K562 (cell line): ENCODE measurements at regions not wholly inside any gene's neighbourhood (a gene's known extent, or its start where the extent isn't known, plus 50 kb on each side); places are given as distances from the start of the nearest gene placed in this dataset.
"Not testable (repeated sequence)": the region's sequence is repeated elsewhere in the genome, so short reads cannot be mapped to it uniquely, and the experiment has no call there.

ENCODE experiments used
- CTCF ChIP-seq, 3 experiments: IDR thresholded peaks in 2 of 3; conservative IDR thresholded peaks in 1 of 3; 2 replicates each; pipeline ENCODE4 v1.5.1; 2011 to 2012; ENCODE audit warnings: low read length in 3 of 3, mild to moderate bottlenecking in 3 of 3, control low read depth in 2 of 3, improper control_type of control experiment in 1 of 3, inconsistent platforms in 1 of 3, low read depth in 1 of 3, mixed read lengths in 1 of 3, moderate library complexity in 1 of 3; ENCODE audit not compliant: insufficient read depth in 2 of 3
- FIP1L1 ChIP-seq: fragments of 200-400 bp; formaldehyde crosslinking; IDR thresholded peaks from 2 replicates; pipeline ENCODE4 v1.6.1; 2018; ENCODE audit warnings: mild to moderate bottlenecking, low read depth, low read length; ENCODE audit not compliant: poor library complexity, severe bottlenecking
- FOXP4 ChIP-seq: sonication (generic); formaldehyde crosslinking; IDR thresholded peaks from 2 replicates; pipeline ENCODE4 v1.8.0; 2022; ENCODE audit warnings: mild to moderate bottlenecking, missing genetic modification reagents, borderline replicate concordance
- HDAC8 ChIP-seq: fragments of 450-650 bp; IDR thresholded peaks from 2 replicates; pipeline ENCODE4 v1.6.1; 2016; ENCODE audit warnings: mild to moderate bottlenecking, missing genetic modification characterization, moderate library complexity, missing compliant biosample characterization
- HMG20A ChIP-seq: fragments of 450-650 bp; formaldehyde crosslinking; conservative IDR thresholded peaks from 2 replicates; pipeline ENCODE4 v1.4.0; 2020; ENCODE audit warnings: mild to moderate bottlenecking, mixed read lengths
- ZNF696 ChIP-seq: fragments of 250-450 bp; sonication (Bioruptor Pico); conservative IDR thresholded peaks from 2 replicates; pipeline ENCODE4 v1.4.0; 2020; ENCODE audit warnings: mild to moderate bottlenecking, moderate library complexity
- ZNF707 ChIP-seq: fragments of 250-450 bp; sonication (Bioruptor Pico); conservative IDR thresholded peaks from 2 replicates; pipeline ENCODE4 v1.8.0; 2022; ENCODE audit warnings: inconsistent platforms, mild to moderate bottlenecking, moderate library complexity

- not testable (repeated sequence) for TF ChIP-seq CTCF (IDR thresholded peaks at IDR 0.05 in 2 of 3, conservative IDR thresholded peaks at IDR 0.05 in 1 of 3; ENCODE audit: insufficient read depth in 2 of 3, low read depth in 1 of 3, low read length in 3 of 3); FIP1L1; HMG20A (CRISPR knock-in tag); FOXP4 (CRISPR knock-in tag); ZNF696; HDAC8 (tag); ZNF707 (CRISPR knock-in tag)
Measured at GRCh38 chr3:194056323-194056722, 79.6 kb upstream of the HES1 start.
